ENCODE measurements at regions not wholly inside any gene's neighbourhood (a gene's known extent, or its start where the extent isn't known, plus 50 kb on each side); places are given as distances from the start of the nearest gene placed in this dataset.

- TF ChIP-seq CTCF (IDR thresholded peaks at IDR 0.05; ENCODE audit: low read length) (no peak), EZH2 (IDR thresholded peaks at IDR 0.05; ENCODE audit: borderline replicate concordance, low read length) (no peak)
Measured at GRCh38 chr10:8502573-8502972, 448.1 kb downstream of the GATA3 start.
